HEK293 (cell line): ENCODE measurements at regions not wholly inside any gene's neighbourhood (a gene's known extent, or its start where the extent isn't known, plus 50 kb on each side); places are given as distances from the start of the nearest gene placed in this dataset.

Source experiments
- CTCF ChIA-PET: fragments of 350-600 bp; formaldehyde crosslinking; extraction: SDS; loops from one replicate; lab custom pipeline; 2021; ENCODE audit warnings: antibody characterized with exemption; lab: Yijun Ruan, JAX
- POLR2A ChIA-PET: fragments of 300-600 bp; formaldehyde crosslinking; extraction: SDS; loops from one replicate; lab custom pipeline; 2020; ENCODE audit warnings: antibody characterized with exemption, inconsistent platforms; lab: Yijun Ruan, JAX
- H3K27ac ChIP-seq: fragments of 200-500 bp; sonication (Bioruptor generic); 2 replicates; pipeline ENCODE4 v1.5.1; 2014; ENCODE audit warnings: low read depth, low read length, control low read depth, inconsistent platforms; ENCODE audit errors: extremely low read depth
- H3K36me3 ChIP-seq, 2 experiments: fragments of 200-500 bp in 1 of 2; sonication (Bioruptor generic) in 1 of 2; 1 replicate in 1 of 2; 2 replicates in 1 of 2; pipeline ENCODE4 v1.5.1; 2014 to 2017; ENCODE audit warnings: inconsistent platforms in 2 of 2, low read length in 2 of 2; ENCODE audit not compliant: control insufficient read depth in 2 of 2, insufficient read depth in 1 of 2
- H3K4me1 ChIP-seq: fragments of 200-500 bp; sonication (Bioruptor generic); 2 replicates; pipeline ENCODE4 v1.5.1; 2014; ENCODE audit warnings: mild to moderate bottlenecking, low read length, inconsistent platforms; ENCODE audit not compliant: control insufficient read depth, insufficient read depth
- H3K4me3 ChIP-seq: 2 replicates; pipeline ENCODE4 v1.5.1; 2011; ENCODE audit warnings: low read depth, mild to moderate bottlenecking, control low read depth, low read length, moderate library complexity
- H3K9me3 ChIP-seq: fragments of 200-500 bp; sonication (Bioruptor generic); 2 replicates; pipeline ENCODE4 v1.5.1; 2014; ENCODE audit warnings: low read depth, low read length, inconsistent platforms; ENCODE audit not compliant: control insufficient read depth, insufficient read depth
- MZF1 ChIP-seq: fragments of 450-650 bp; formaldehyde crosslinking; IDR thresholded peaks from 2 replicates; pipeline ENCODE4 v1.5.1; 2017; ENCODE audit warnings: missing biosample characterization, missing genetic modification characterization, borderline replicate concordance
- REPIN1 ChIP-seq: fragments of 450-650 bp; formaldehyde crosslinking; IDR thresholded peaks from 2 replicates; pipeline ENCODE4 v1.5.1; 2017; ENCODE audit warnings: missing biosample characterization, missing genetic modification characterization, low read depth
- YY1 ChIP-seq: fragments of 450-650 bp; formaldehyde crosslinking; IDR thresholded peaks from 2 replicates; pipeline ENCODE4 v1.5.1; 2018; ENCODE audit warnings: missing biosample characterization, missing genetic modification characterization
- ZBTB26 ChIP-seq: fragments of 450-650 bp; formaldehyde crosslinking; optimal IDR thresholded peaks from 2 replicates; pipeline ENCODE3; 2016; ENCODE audit warnings: missing biosample characterization, mild to moderate bottlenecking, missing genetic modification characterization
- ZEB2 ChIP-seq: fragments of 450-650 bp; formaldehyde crosslinking; IDR thresholded peaks from 2 replicates; pipeline ENCODE4 v1.5.1; 2016; ENCODE audit warnings: missing biosample characterization, missing genetic modification characterization
- ZFP69B ChIP-seq: fragments of 450-650 bp; formaldehyde crosslinking; IDR thresholded peaks from 2 replicates; pipeline ENCODE4 v1.5.1; 2016; ENCODE audit warnings: missing biosample characterization, missing genetic modification characterization
- ZNF10 ChIP-seq: fragments of 450-650 bp; formaldehyde crosslinking; IDR thresholded peaks from 2 replicates; pipeline ENCODE4 v1.5.1; 2017; ENCODE audit warnings: missing biosample characterization, missing genetic modification characterization
- ZNF398 ChIP-seq: fragments of 450-650 bp; formaldehyde crosslinking; IDR thresholded peaks from 2 replicates; pipeline ENCODE4 v1.5.1; 2017; ENCODE audit warnings: missing biosample characterization, missing genetic modification characterization
- ZNF521 ChIP-seq: fragments of 450-650 bp; formaldehyde crosslinking; IDR thresholded peaks from 2 replicates; pipeline ENCODE4 v1.5.1; 2017; ENCODE audit warnings: missing biosample characterization, mild to moderate bottlenecking, missing genetic modification characterization
- ZNF530 ChIP-seq: fragments of 450-650 bp; formaldehyde crosslinking; IDR thresholded peaks from 2 replicates; pipeline ENCODE4 v1.5.1; 2016; ENCODE audit warnings: low read depth, missing biosample characterization, missing genetic modification characterization
- ZNF624 ChIP-seq: fragments of 450-650 bp; formaldehyde crosslinking; IDR thresholded peaks from 2 replicates; pipeline ENCODE4 v1.5.1; 2017; ENCODE audit warnings: missing biosample characterization, missing genetic modification characterization
- ZNF654 ChIP-seq: fragments of 450-650 bp; formaldehyde crosslinking; IDR thresholded peaks from 2 replicates; pipeline ENCODE4 v1.5.1; 2016; ENCODE audit warnings: low read depth, missing biosample characterization, missing genetic modification characterization
- TF ChIP-seq, protein P1 (sequence below): fragments of 450-650 bp; formaldehyde crosslinking; IDR thresholded peaks from 2 replicates; pipeline ENCODE4 v1.5.1; 2016; ENCODE audit warnings: missing biosample characterization, missing genetic modification characterization
- TF ChIP-seq, protein P2 (sequence below): fragments of 450-650 bp; formaldehyde crosslinking; IDR thresholded peaks from 2 replicates; pipeline ENCODE4 v1.5.1; 2016; ENCODE audit warnings: missing biosample characterization, missing genetic modification characterization

DNA sequence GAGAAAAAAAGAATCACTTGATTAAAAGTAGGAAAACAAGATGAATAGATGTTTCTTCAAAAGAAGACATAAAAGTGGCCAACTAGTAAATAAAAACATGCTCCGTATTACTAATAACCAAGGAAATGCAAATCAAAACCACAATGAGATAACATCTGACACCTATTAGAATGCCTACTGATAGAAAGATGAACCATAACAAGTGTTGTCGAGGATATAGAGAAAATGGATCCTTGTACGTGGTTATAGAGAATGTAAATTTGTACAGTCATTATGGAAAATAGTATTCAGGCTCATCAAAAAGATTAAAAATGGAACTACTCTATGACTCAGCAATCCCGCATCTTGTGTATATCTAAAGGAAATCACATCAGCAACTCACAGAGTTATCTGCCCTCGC lies 415.8 kb upstream of the SLITRK5 start (continued):
- TF ChIP-seq, protein P1, sequence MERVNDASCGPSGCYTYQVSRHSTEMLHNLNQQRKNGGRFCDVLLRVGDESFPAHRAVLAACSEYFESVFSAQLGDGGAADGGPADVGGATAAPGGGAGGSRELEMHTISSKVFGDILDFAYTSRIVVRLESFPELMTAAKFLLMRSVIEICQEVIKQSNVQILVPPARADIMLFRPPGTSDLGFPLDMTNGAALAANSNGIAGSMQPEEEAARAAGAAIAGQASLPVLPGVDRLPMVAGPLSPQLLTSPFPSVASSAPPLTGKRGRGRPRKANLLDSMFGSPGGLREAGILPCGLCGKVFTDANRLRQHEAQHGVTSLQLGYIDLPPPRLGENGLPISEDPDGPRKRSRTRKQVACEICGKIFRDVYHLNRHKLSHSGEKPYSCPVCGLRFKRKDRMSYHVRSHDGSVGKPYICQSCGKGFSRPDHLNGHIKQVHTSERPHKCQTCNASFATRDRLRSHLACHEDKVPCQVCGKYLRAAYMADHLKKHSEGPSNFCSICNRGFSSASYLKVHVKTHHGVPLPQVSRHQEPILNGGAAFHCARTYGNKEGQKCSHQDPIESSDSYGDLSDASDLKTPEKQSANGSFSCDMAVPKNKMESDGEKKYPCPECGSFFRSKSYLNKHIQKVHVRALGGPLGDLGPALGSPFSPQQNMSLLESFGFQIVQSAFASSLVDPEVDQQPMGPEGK (tag by site-specific recombination), result no peak
- TF ChIP-seq ZBTB26 (no peak), ZNF624 (tag by site-specific recombination) (no peak), ZEB2 (tag by site-specific recombination) (no peak), ZFP69B (tag by site-specific recombination) (no peak), ZNF521 (tag by site-specific recombination) (no peak)

DNA sequence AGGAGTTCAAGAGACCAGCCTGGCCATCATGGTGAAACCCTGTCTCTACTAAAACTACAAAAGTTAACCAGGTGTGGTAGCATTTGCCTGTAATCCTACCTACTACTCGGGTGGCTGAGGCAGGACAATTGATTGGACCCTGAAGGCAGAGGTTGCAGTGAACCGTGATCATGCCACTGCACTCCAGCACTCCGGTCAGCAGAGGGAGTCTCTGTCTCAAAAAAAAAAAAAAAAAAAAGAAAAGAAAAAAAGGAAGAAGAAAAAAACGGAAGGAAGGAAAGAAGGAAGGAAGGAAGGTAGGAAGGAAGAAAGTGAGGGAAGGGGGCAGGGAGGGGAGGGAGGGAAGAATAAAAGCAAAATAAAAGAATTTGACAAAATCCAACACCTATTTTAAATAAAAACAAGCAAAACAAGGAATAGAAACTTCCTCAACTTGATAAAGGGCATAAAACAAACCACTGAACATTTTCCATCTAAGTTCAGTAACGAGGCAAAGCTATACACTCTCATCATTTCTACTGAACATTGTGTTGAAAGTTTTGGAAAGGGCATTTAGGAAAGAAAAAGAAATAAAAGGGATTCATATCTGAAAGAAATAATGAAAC lies 411.6 kb upstream of the SLITRK5 start:
- POLR2A ChIA-PET, result no interaction called here
- H3K36me3 ChIP-seq, result no peaks in the 10 kb centered on the region
- CTCF ChIA-PET, result interaction anchor here (0.6 to 1.8 kb wide), 5 partner anchors 15 to 393 kb away, joined by 3 to 4 read pairs (median 4); no protein-coding TSS in a partner anchor
- no peaks in the 10 kb centered on the region for H3K9me3 ChIP-seq
- TF ChIP-seq ZNF530 (tag by site-specific recombination) (no peak), ZNF398 (no peak), MZF1 (tag by site-specific recombination) (no peak), ZNF654 (tag by site-specific recombination) (peak; percentile 53), ZNF10 (tag by site-specific recombination) (no peak)
- TF ChIP-seq, protein P2, sequence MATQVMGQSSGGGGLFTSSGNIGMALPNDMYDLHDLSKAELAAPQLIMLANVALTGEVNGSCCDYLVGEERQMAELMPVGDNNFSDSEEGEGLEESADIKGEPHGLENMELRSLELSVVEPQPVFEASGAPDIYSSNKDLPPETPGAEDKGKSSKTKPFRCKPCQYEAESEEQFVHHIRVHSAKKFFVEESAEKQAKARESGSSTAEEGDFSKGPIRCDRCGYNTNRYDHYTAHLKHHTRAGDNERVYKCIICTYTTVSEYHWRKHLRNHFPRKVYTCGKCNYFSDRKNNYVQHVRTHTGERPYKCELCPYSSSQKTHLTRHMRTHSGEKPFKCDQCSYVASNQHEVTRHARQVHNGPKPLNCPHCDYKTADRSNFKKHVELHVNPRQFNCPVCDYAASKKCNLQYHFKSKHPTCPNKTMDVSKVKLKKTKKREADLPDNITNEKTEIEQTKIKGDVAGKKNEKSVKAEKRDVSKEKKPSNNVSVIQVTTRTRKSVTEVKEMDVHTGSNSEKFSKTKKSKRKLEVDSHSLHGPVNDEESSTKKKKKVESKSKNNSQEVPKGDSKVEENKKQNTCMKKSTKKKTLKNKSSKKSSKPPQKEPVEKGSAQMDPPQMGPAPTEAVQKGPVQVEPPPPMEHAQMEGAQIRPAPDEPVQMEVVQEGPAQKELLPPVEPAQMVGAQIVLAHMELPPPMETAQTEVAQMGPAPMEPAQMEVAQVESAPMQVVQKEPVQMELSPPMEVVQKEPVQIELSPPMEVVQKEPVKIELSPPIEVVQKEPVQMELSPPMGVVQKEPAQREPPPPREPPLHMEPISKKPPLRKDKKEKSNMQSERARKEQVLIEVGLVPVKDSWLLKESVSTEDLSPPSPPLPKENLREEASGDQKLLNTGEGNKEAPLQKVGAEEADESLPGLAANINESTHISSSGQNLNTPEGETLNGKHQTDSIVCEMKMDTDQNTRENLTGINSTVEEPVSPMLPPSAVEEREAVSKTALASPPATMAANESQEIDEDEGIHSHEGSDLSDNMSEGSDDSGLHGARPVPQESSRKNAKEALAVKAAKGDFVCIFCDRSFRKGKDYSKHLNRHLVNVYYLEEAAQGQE (tag by site-specific recombination), result peak; percentile 57; the same call in 1 of the 2 replicates
- H3K27ac ChIP-seq, result no peak overlapping the region
- no peak overlapping the region for H3K4me3 ChIP-seq
- no peaks in the 10 kb centered on the region for H3K4me1 ChIP-seq

- no peak for TF ChIP-seq REPIN1 (tag by site-specific recombination)
- peak; percentile 33; the same call in 1 of the 2 replicates for TF ChIP-seq YY1 (tag by site-specific recombination)
- peak; percentile 31; the same call in 1 of the 2 replicates for TF ChIP-seq ZNF654 (tag by site-specific recombination)
- H3K27ac ChIP-seq, result no peak overlapping the region
- H3K4me1 ChIP-seq, result no peaks in the 10 kb centered on the region
- no peaks in the 10 kb centered on the region for H3K9me3 ChIP-seq
- no peak overlapping the region for H3K4me3 ChIP-seq
- POLR2A ChIA-PET, result no interaction called here
- CTCF ChIA-PET, result interaction anchor here (0.6 to 2.3 kb wide), 26 partner anchors 9 to 1215 kb away, joined by 3 to 25 read pairs (median 3); no protein-coding TSS in a partner anchor
- no peaks in the 10 kb centered on the region for H3K36me3 ChIP-seq
Observed at GRCh38 chr13:87274209-87274819, 396.9 kb upstream of the SLITRK5 start.
